ENCODE measurements at regions not wholly inside any gene's neighbourhood (a gene's known extent, or its start where the extent isn't known, plus 50 kb on each side); places are given as distances from the start of the nearest gene placed in this dataset.

- TF ChIP-seq, protein P1, sequence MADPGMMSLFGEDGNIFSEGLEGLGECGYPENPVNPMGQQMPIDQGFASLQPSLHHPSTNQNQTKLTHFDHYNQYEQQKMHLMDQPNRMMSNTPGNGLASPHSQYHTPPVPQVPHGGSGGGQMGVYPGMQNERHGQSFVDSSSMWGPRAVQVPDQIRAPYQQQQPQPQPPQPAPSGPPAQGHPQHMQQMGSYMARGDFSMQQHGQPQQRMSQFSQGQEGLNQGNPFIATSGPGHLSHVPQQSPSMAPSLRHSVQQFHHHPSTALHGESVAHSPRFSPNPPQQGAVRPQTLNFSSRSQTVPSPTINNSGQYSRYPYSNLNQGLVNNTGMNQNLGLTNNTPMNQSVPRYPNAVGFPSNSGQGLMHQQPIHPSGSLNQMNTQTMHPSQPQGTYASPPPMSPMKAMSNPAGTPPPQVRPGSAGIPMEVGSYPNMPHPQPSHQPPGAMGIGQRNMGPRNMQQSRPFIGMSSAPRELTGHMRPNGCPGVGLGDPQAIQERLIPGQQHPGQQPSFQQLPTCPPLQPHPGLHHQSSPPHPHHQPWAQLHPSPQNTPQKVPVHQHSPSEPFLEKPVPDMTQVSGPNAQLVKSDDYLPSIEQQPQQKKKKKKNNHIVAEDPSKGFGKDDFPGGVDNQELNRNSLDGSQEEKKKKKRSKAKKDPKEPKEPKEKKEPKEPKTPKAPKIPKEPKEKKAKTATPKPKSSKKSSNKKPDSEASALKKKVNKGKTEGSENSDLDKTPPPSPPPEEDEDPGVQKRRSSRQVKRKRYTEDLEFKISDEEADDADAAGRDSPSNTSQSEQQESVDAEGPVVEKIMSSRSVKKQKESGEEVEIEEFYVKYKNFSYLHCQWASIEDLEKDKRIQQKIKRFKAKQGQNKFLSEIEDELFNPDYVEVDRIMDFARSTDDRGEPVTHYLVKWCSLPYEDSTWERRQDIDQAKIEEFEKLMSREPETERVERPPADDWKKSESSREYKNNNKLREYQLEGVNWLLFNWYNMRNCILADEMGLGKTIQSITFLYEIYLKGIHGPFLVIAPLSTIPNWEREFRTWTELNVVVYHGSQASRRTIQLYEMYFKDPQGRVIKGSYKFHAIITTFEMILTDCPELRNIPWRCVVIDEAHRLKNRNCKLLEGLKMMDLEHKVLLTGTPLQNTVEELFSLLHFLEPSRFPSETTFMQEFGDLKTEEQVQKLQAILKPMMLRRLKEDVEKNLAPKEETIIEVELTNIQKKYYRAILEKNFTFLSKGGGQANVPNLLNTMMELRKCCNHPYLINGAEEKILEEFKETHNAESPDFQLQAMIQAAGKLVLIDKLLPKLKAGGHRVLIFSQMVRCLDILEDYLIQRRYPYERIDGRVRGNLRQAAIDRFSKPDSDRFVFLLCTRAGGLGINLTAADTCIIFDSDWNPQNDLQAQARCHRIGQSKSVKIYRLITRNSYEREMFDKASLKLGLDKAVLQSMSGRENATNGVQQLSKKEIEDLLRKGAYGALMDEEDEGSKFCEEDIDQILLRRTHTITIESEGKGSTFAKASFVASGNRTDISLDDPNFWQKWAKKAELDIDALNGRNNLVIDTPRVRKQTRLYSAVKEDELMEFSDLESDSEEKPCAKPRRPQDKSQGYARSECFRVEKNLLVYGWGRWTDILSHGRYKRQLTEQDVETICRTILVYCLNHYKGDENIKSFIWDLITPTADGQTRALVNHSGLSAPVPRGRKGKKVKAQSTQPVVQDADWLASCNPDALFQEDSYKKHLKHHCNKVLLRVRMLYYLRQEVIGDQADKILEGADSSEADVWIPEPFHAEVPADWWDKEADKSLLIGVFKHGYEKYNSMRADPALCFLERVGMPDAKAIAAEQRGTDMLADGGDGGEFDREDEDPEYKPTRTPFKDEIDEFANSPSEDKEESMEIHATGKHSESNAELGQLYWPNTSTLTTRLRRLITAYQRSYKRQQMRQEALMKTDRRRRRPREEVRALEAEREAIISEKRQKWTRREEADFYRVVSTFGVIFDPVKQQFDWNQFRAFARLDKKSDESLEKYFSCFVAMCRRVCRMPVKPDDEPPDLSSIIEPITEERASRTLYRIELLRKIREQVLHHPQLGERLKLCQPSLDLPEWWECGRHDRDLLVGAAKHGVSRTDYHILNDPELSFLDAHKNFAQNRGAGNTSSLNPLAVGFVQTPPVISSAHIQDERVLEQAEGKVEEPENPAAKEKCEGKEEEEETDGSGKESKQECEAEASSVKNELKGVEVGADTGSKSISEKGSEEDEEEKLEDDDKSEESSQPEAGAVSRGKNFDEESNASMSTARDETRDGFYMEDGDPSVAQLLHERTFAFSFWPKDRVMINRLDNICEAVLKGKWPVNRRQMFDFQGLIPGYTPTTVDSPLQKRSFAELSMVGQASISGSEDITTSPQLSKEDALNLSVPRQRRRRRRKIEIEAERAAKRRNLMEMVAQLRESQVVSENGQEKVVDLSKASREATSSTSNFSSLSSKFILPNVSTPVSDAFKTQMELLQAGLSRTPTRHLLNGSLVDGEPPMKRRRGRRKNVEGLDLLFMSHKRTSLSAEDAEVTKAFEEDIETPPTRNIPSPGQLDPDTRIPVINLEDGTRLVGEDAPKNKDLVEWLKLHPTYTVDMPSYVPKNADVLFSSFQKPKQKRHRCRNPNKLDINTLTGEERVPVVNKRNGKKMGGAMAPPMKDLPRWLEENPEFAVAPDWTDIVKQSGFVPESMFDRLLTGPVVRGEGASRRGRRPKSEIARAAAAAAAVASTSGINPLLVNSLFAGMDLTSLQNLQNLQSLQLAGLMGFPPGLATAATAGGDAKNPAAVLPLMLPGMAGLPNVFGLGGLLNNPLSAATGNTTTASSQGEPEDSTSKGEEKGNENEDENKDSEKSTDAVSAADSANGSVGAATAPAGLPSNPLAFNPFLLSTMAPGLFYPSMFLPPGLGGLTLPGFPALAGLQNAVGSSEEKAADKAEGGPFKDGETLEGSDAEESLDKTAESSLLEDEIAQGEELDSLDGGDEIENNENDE (IDR thresholded peaks at IDR 0.05; ENCODE audit: insufficient replicate concordance, low read length) = no peak
- TF ChIP-seq SUZ12 (IDR thresholded peaks at IDR 0.05; ENCODE audit: low read length) (no peak), TAF7 (optimal IDR thresholded peaks at IDR 0.05; ENCODE audit: borderline replicate concordance, low read depth, low read length) (no peak), POLR2AphosphoS5 (IDR thresholded peaks at IDR 0.05; ENCODE audit: low read depth, low read length) (no peak), GABPA (IDR thresholded peaks at IDR 0.05; ENCODE audit: borderline replicate concordance, insufficient read depth, low read length) (no peak)
Measured at GRCh38 chr2:172181840-172182239, 79.1 kb upstream of the DLX2 start (continued).
